ENCODE measurements at regions not wholly inside any gene's neighbourhood (a gene's known extent, or its start where the extent isn't known, plus 50 kb on each side); places are given as distances from the start of the nearest gene placed in this dataset.

DNA sequence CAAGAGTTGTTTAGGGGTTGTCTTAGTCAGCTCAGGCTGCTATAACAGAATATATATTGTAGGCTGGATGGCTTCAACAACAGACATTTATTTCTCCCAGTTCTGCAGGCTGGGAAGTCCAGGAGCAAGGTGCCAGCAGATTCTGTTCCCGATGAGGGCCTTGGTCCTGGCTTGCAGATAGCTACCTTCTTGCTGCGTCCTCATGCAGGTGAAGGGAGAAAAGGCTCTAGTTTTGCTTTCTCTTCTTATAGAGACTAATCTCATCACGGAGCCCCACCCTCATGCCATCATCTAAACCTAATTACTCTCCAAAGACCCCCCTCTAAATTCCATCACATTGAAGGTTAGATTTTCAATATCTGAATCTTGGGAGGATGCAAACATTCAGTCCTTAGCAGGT, 246.0 kb upstream of the ANKRD55 start:
- no peak for DNase-seq

DNA sequence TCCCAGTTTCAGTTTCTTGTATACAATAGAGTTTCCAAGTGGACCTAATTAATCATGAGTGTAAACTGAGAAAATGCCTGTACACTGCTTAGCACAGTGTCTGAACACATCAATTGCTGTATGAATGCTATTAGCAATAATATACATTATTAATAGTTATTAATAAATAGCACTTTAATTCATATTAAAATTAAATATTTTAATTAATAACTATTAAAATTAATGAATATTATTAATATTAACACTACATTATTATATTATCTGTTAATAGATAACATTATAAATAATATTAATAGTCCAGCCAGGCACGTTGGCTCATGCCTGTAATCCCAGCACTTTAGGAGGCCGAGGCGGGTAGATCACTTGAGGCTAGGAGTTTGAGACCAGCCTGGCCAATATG, 244.9 kb upstream of the ANKRD55 start:
- DNase-seq: no peak

DNA sequence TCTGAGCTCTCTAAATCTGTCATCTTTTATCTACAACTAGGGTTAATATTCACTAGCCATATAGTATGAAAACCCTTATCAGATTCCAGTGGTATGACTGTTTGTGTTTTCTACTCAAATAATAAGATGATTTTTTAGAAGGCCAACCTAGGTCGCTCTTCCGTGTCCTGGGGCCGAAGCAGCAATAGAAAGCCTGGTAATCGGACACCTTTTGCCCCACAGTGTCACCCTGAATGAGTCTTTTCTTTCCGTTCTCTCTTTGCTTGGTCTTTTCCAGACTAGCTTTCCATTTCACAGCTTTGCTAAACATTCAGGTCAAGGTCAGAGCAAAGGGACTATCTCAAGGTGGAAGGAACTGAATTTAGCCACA, 243.3 kb upstream of the ANKRD55 start:
- no peak for DNase-seq

GRCh38 chr5:56475689-56476486, 242.8 kb upstream of the ANKRD55 start:
- DNase-seq: no peak

- no peak for DNase-seq
Measured at GRCh38 chr5:56471707-56472106, 238.6 kb upstream of the ANKRD55 start.

- DNase-seq: no peak
Measured at GRCh38 chr5:56470007-56470406, 236.9 kb upstream of the ANKRD55 start.

DNA sequence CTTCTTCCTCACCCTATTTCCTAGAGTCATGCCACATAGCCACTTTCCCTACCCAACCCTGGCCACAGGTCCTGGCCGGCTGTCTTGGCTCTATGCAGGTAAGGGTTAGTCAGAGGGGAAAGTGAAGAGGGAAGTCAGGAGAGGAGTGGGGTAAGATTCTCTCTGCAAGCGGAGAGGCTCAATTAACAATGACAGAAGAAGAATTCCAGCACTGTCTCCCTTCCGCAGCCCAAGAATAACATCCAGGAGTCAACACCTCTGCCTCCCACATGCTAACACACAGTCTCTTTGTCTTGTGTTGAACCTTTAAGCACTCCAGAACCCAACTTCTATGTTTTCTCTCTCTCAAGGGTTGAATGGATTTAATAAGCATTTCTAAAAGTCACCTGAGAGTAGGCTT, 235.1 kb upstream of the ANKRD55 start:
- DNase-seq: no peak

- DNase-seq: no peak
Measured at GRCh38 chr5:56467176-56467717, 234.1 kb upstream of the ANKRD55 start.

DNA sequence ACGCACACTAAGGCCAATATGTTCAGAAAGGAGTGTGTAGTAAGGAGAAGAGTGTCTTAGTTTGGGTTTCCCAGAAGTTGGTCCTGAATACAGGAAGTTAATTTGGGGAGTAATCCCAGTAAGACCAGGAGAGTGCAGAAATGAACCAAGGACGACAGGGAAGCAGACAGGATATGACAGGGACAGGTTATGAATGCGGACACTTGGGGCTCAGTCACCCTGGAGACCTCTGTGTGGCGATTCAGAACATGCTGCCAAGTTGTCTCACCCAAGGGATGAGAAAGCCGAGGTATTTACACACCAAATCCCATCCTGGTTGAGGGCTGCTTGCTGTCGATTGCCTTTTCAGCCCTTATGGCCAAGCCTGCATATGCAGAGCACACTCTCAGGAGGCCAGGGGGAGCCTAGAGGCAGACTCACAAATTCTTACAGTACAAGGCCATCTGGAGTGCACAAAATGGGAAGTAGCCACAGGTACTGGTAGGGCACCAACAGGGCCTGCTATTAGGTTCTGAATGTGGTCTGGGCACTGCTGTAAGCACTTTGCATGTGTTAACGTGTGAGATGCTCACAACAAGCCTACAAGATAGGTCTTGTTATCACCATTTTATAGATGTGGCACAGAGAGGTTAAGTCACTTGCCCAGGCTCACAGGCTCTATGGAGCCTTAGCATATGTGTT, 233.1 kb upstream of the ANKRD55 start:
- DNase-seq: no peak

DNA sequence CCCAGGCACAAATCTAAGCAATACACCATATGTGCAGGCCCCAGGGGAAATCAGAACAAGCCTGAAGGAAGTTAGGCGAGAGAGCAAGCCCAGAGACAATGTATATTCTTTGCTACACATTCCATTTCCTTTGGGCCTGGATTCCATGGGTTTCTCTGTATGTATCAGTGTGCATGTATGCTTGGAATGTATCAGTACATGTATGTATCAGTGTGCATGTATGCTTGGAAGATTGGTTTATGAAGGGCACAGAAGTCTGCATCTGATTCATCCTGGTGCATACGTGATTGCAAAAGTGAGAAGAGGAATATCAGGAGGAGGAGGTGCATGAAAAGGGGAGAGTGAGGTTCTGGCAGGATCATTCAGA, 232.6 kb upstream of the ANKRD55 start:
- DNase-seq: no peak

- peak; percentile 46 for DNase-seq
Measured at GRCh38 chr5:56464935-56465768, 232.0 kb upstream of the ANKRD55 start.

DNA sequence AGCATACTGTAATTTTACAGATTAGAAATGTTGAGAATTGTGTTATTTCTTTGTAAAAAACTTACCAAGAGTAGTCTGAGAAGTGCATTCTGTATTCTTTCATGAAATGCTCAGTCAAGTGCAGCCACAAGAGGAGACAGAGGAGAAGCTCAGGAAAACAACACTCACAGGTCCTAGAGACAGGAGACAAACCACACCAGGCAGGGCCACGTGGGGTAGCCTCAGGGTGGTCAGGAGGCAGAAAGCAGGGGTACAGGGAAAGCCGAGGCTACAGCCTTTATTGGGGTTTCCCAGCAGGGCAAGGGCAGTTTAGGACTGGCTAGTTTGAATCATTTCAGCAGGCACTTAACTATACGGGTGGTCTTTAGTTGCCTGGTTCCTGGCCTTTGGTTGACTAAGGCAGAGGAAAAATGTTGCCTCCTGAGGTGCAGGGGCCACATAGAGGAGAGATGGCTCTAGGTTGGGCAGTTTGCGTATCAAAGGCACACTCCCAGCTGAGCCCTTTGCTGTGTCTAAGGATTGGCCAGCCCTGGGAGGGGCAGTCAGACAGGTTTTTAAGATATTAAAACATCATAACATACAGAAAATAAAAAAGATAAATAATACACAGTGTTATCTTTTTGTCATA, 230.9 kb upstream of the ANKRD55 start:
- DNase-seq: no peak

DNA sequence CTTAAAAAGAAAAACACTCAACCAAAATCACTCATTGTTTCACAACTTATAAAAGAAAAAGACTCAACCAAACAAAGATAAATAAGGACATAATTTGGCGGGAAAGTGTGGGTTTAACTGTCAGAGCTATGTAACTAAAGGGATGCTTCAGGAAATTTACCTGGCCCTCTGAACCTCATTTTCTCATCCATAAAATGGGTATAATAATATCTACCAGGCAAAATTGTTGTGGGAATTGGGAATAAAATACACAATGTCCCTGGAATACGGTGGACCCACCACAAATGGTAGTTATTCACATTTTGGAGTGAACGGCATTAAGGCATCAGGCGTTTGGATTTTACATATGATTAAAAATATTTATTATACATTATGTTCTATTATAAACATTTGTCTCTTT, 228.5 kb upstream of the ANKRD55 start:
- no peak for DNase-seq

DNA sequence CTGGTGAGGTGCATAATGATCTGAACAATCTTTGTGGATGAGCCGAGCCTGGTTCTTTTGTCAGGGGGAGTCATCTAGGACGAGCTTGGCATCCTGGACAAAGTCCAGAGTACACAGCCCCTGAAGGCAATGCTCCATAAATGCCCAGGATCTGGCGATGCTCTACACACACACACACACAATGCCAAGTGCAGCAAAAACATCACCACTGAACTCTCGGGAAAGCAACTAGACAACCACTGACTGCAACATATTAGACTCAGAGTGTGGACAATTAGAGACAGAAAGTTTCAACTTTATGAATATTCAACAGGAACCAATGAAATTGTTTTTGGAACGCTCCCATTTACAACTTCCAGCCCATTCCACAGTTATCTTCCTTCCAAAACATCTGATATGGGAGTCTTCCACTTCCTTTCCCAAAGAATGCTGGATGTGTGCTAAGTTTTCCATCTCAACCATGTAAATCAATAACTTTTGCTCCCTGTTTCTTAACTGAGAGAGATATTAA, 227.6 kb upstream of the ANKRD55 start:
- no peak for DNase-seq

- peak; percentile 59 for DNase-seq
Measured at GRCh38 chr5:56460195-56460546, 227.0 kb upstream of the ANKRD55 start.

GRCh38 chr5:56459394-56460194, 226.5 kb upstream of the ANKRD55 start:
- DNase-seq: peak; percentile 31

DNA sequence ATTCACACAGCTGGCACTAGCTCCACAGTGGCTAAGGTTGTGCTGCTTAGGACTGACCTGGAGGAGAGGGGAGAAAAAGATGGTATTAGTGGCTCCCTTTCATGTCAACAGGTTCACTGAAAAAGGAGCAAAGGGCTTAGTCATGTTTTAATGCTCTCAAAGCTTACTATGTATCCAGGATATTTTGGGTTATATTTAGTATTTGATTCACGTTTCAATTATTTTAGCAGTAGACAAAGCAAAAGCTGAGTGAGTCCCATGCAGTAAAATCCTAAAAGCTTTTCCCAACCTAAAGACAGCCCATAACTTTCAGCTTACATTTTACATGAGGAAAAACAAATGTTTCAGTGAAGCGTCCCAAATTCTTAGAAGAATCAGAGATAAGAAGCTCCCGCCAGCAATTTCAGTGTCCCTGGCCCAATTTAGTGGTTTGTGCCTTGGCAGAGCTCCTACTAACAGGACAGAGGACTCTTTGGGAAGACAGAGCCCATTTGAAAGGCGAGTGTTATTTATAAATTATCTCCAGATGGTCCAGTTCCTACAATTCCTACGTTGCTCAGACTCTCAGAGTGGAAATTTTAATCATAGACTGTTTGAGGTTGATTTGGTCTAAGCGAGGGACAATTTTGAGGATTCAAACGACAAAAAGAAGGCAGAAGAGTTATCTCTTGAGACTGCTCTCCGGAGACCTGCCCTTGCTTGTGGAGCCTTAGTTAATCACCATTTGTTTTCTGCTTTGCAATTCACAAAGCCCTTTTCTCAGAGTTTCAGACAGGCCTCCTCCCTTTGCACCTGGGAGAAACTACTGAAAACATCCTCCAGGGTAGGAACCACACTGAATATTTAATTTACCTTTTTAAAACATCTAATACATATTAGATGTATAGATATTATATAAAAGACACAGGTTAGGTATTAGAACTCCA, 225.0 kb upstream of the ANKRD55 start:
- peak; percentile 54 for DNase-seq

DNA sequence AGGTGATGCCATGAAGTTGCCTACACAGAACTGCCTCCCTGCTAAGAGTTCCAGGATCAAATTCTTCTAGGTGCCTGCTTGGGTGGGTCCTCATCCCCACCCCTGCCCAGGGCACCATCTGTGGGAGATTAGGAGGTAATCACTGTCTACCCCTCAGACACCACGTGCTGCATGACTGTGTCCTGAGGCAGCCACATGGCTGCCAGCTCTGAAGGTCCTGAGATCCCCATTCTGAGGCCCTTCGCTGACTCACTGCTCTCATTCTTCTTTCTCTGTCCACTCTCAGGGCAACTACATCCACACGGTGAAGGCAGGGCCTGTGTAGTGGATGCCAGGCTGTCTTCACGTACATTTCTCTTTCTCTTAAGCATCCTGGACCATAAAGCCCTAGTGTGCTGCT, 222.9 kb upstream of the ANKRD55 start:
- no peak for DNase-seq

- no peak for DNase-seq
Measured at GRCh38 chr5:56455417-56455816, 222.3 kb upstream of the ANKRD55 start.

DNA sequence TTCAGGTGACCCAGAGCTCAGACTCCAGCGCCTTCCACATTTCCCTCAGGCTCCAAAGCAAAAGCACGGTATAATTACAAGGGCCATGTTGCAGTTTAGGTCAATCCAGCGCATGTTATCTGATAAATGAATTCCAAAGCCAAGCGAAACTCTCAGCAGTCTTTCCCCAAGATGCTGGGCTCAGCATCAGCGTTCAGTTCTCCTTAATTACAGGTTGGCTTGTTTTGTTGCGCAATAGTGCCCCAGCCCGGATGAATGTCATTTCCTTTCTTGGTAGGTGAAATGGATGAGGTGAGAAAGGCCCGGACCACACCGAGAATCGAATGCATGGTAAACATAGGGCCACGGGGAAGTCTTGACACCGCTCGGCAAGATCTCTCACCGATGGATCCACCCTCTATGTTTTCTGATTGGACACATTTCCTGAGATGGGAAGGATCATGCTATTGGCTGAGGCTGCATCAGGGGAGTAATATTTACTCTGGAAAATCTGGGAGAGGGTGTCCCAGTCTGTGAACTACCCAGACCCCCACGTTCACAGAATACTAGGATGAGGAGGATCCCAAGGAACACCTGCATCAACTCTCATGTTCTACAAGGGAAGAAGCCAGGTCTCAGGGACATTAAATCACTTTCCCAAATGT, 221.2 kb upstream of the ANKRD55 start:
- no peak for DNase-seq
